ENCODE measurements at regions not wholly inside any gene's neighbourhood (a gene's known extent, or its start where the extent isn't known, plus 50 kb on each side); places are given as distances from the start of the nearest gene placed in this dataset.

DNA sequence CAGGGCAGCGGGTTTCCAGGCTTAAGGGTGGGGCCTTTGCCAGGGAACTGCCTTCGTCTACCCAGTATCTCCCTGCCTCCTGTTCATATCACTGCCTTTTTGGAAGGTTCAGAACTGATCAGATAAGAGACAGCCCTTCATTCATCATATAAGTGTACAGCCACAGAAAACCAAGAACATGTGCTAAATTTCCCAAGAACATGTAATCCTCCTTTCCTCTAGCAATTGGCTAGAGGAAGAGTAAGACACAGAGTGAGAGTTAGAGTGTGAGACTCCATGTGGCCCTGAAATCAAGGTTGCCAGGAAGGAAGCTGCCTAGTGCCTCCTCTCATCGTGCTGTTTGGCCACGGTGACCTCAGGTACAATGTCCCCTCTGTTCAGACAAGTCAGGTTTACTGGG lies 770.9 kb downstream of the TNS3 start:
- H3K9me2 ChIP-seq (ENCODE audit: insufficient read depth) = no peaks in the 10 kb centered on the region
- H3K36me3 ChIP-seq (ENCODE audit: insufficient read depth) = no peaks in the 10 kb centered on the region
- Mint-ChIP-seq H3K27ac (no peak overlapping the region), H3K4me1 (peaks cover 6% of the 10 kb centered on the region; the same call in 2 of the 3 replicates), H3K4me3 (no peak overlapping the region), H3K36me3 (ENCODE audit: low read depth) (no peaks in the 10 kb centered on the region), H3K9me3 (no peaks in the 10 kb centered on the region; the same call in 2 of the 3 replicates), H3K27me3 (ENCODE audit: insufficient read depth, low read depth, poor library complexity) (peaks cover 6% of the 10 kb centered on the region)
- no peak overlapping the region for H3K4me2 ChIP-seq
- H3K27me3 ChIP-seq (ENCODE audit: insufficient read depth) = no peaks in the 10 kb centered on the region
- no peak overlapping the region for H3K4me3 ChIP-seq
- no peaks in the 10 kb centered on the region for H3K79me2 ChIP-seq (replicated peaks; ENCODE audit: insufficient read depth)
- no peak overlapping the region for H3K27ac ChIP-seq (ENCODE audit: low read depth)
- no peaks in the 10 kb centered on the region for H3F3A ChIP-seq (replicated peaks; ENCODE audit: low read depth)
- H2AFZ ChIP-seq = no peak overlapping the region
- no peaks in the 10 kb centered on the region for H4K20me1 ChIP-seq (replicated peaks; ENCODE audit: insufficient read depth)
- H3K4me1 ChIP-seq (ENCODE audit: insufficient read depth) = no peaks in the 10 kb centered on the region
- DNase-seq (ENCODE audit: low spot score) (no peak), ATAC-seq (no peak)
- TF ChIP-seq, protein P1, sequence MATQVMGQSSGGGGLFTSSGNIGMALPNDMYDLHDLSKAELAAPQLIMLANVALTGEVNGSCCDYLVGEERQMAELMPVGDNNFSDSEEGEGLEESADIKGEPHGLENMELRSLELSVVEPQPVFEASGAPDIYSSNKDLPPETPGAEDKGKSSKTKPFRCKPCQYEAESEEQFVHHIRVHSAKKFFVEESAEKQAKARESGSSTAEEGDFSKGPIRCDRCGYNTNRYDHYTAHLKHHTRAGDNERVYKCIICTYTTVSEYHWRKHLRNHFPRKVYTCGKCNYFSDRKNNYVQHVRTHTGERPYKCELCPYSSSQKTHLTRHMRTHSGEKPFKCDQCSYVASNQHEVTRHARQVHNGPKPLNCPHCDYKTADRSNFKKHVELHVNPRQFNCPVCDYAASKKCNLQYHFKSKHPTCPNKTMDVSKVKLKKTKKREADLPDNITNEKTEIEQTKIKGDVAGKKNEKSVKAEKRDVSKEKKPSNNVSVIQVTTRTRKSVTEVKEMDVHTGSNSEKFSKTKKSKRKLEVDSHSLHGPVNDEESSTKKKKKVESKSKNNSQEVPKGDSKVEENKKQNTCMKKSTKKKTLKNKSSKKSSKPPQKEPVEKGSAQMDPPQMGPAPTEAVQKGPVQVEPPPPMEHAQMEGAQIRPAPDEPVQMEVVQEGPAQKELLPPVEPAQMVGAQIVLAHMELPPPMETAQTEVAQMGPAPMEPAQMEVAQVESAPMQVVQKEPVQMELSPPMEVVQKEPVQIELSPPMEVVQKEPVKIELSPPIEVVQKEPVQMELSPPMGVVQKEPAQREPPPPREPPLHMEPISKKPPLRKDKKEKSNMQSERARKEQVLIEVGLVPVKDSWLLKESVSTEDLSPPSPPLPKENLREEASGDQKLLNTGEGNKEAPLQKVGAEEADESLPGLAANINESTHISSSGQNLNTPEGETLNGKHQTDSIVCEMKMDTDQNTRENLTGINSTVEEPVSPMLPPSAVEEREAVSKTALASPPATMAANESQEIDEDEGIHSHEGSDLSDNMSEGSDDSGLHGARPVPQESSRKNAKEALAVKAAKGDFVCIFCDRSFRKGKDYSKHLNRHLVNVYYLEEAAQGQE (IDR thresholded peaks at IDR 0.05; ENCODE audit: unreplicated experiment) = no peak
- TF ChIP-seq ZNF331 (CRISPR knock-in tag; IDR thresholded peaks at IDR 0.05; ENCODE audit: low read depth) = no peak
- TF ChIP-seq NANOG (IDR thresholded peaks at IDR 0.05; ENCODE audit: borderline replicate concordance) = no peak
- no peak for TF ChIP-seq EZH2phosphoT487 (IDR thresholded peaks at IDR 0.05; ENCODE audit: unreplicated experiment)
- TF ChIP-seq, protein P2, sequence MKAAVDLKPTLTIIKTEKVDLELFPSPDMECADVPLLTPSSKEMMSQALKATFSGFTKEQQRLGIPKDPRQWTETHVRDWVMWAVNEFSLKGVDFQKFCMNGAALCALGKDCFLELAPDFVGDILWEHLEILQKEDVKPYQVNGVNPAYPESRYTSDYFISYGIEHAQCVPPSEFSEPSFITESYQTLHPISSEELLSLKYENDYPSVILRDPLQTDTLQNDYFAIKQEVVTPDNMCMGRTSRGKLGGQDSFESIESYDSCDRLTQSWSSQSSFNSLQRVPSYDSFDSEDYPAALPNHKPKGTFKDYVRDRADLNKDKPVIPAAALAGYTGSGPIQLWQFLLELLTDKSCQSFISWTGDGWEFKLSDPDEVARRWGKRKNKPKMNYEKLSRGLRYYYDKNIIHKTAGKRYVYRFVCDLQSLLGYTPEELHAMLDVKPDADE (IDR thresholded peaks at IDR 0.05) = no peak
- TF ChIP-seq ZNF114 (CRISPR knock-in tag; IDR thresholded peaks at IDR 0.05) = no peak
- TF ChIP-seq POLR2AphosphoS5 (IDR thresholded peaks at IDR 0.05; ENCODE audit: low read depth) = no peak
- TF ChIP-seq, protein P3, sequence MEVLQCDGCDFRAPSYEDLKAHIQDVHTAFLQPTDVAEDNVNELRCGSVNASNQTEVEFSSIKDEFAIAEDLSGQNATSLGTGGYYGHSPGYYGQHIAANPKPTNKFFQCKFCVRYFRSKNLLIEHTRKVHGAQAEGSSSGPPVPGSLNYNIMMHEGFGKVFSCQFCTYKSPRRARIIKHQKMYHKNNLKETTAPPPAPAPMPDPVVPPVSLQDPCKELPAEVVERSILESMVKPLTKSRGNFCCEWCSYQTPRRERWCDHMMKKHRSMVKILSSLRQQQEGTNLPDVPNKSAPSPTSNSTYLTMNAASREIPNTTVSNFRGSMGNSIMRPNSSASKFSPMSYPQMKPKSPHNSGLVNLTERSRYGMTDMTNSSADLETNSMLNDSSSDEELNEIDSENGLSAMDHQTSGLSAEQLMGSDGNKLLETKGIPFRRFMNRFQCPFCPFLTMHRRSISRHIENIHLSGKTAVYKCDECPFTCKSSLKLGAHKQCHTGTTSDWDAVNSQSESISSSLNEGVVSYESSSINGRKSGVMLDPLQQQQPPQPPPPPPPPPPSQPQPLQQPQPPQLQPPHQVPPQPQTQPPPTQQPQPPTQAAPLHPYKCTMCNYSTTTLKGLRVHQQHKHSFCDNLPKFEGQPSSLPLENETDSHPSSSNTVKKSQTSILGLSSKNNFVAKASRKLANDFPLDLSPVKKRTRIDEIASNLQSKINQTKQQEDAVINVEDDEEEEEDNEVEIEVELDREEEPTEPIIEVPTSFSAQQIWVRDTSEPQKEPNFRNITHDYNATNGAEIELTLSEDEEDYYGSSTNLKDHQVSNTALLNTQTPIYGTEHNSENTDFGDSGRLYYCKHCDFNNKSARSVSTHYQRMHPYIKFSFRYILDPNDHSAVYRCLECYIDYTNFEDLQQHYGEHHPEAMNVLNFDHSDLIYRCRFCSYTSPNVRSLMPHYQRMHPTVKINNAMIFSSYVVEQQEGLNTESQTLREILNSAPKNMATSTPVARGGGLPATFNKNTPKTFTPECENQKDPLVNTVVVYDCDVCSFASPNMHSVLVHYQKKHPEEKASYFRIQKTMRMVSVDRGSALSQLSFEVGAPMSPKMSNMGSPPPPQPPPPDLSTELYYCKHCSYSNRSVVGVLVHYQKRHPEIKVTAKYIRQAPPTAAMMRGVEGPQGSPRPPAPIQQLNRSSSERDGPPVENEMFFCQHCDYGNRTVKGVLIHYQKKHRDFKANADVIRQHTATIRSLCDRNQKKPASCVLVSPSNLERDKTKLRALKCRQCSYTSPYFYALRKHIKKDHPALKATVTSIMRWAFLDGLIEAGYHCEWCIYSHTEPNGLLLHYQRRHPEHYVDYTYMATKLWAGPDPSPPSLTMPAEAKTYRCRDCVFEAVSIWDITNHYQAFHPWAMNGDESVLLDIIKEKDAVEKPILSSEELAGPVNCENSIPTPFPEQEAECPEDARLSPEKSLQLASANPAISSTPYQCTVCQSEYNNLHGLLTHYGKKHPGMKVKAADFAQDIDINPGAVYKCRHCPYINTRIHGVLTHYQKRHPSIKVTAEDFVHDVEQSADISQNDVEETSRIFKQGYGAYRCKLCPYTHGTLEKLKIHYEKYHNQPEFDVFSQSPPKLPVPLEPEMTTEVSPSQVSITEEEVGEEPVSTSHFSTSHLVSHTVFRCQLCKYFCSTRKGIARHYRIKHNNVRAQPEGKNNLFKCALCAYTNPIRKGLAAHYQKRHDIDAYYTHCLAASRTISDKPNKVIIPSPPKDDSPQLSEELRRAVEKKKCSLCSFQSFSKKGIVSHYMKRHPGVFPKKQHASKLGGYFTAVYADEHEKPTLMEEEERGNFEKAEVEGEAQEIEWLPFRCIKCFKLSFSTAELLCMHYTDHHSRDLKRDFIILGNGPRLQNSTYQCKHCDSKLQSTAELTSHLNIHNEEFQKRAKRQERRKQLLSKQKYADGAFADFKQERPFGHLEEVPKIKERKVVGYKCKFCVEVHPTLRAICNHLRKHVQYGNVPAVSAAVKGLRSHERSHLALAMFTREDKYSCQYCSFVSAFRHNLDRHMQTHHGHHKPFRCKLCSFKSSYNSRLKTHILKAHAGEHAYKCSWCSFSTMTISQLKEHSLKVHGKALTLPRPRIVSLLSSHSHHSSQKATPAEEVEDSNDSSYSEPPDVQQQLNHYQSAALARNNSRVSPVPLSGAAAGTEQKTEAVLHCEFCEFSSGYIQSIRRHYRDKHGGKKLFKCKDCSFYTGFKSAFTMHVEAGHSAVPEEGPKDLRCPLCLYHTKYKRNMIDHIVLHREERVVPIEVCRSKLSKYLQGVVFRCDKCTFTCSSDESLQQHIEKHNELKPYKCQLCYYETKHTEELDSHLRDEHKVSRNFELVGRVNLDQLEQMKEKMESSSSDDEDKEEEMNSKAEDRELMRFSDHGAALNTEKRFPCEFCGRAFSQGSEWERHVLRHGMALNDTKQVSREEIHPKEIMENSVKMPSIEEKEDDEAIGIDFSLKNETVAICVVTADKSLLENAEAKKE (CRISPR knock-in tag; IDR thresholded peaks at IDR 0.05) = no peak
- no peak for TF ChIP-seq STAT1 (IDR thresholded peaks at IDR 0.05; ENCODE audit: unreplicated experiment)
- TF ChIP-seq JUNB (IDR thresholded peaks at IDR 0.05; ENCODE audit: unreplicated experiment) = no peak
- TF ChIP-seq, protein P4, sequence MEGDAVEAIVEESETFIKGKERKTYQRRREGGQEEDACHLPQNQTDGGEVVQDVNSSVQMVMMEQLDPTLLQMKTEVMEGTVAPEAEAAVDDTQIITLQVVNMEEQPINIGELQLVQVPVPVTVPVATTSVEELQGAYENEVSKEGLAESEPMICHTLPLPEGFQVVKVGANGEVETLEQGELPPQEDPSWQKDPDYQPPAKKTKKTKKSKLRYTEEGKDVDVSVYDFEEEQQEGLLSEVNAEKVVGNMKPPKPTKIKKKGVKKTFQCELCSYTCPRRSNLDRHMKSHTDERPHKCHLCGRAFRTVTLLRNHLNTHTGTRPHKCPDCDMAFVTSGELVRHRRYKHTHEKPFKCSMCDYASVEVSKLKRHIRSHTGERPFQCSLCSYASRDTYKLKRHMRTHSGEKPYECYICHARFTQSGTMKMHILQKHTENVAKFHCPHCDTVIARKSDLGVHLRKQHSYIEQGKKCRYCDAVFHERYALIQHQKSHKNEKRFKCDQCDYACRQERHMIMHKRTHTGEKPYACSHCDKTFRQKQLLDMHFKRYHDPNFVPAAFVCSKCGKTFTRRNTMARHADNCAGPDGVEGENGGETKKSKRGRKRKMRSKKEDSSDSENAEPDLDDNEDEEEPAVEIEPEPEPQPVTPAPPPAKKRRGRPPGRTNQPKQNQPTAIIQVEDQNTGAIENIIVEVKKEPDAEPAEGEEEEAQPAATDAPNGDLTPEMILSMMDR (conservative IDR thresholded peaks at IDR 0.05; ENCODE audit: low read depth in 2 of 2) = no peak
- TF ChIP-seq CREB1 (CRISPR knock-in tag; IDR thresholded peaks at IDR 0.05; ENCODE audit: low read depth) = no peak
- TF ChIP-seq EZH2 (IDR thresholded peaks at IDR 0.05; ENCODE audit: low read depth, unreplicated experiment) = no peak
